ENCODE measurements at regions not wholly inside any gene's neighbourhood (a gene's known extent, or its start where the extent isn't known, plus 50 kb on each side); places are given as distances from the start of the nearest gene placed in this dataset.

GRCh38 chr5:61624553-61625136, 292.6 kb downstream of the ZSWIM6 start:
- TF ChIP-seq, protein P1, sequence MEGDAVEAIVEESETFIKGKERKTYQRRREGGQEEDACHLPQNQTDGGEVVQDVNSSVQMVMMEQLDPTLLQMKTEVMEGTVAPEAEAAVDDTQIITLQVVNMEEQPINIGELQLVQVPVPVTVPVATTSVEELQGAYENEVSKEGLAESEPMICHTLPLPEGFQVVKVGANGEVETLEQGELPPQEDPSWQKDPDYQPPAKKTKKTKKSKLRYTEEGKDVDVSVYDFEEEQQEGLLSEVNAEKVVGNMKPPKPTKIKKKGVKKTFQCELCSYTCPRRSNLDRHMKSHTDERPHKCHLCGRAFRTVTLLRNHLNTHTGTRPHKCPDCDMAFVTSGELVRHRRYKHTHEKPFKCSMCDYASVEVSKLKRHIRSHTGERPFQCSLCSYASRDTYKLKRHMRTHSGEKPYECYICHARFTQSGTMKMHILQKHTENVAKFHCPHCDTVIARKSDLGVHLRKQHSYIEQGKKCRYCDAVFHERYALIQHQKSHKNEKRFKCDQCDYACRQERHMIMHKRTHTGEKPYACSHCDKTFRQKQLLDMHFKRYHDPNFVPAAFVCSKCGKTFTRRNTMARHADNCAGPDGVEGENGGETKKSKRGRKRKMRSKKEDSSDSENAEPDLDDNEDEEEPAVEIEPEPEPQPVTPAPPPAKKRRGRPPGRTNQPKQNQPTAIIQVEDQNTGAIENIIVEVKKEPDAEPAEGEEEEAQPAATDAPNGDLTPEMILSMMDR (conservative IDR thresholded peaks at IDR 0.05) = no peak
- TF ChIP-seq EZH2 (IDR thresholded peaks at IDR 0.05; ENCODE audit: low read depth) = no peak
